ENCODE measurements at regions not wholly inside any gene's neighbourhood (a gene's known extent, or its start where the extent isn't known, plus 50 kb on each side); places are given as distances from the start of the nearest gene placed in this dataset.

DNA sequence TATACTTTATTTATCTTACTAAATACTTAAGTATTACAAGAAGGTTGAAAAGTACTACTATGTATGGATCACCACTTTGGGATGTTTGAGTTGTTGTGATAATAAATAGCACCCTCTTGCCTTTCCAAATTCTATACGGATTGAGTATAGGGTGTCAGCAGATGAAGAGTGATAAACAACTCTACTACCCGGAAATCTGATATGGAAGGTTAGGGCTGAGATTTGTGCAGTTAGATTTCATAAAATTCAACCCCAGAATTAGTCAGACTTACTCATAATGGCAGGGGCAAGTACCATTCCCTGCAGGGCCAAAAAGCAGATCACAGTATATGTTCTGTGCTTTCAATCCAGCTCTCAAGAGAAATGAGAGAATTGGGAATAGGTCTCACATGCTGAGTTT is 1008.9 kb upstream of the PCDH7 start:
- no peaks in the 10 kb centered on the region for H3K4me1 ChIP-seq (replicated peaks in 1 of 4; ENCODE audit: control insufficient read depth in 3 of 4, insufficient read depth in 4 of 4, low read length in 3 of 4)
- no peak overlapping the region for H3K4ac ChIP-seq (replicated peaks; ENCODE audit: insufficient read length, low read depth, low read length)
- H2BK12ac ChIP-seq (ENCODE audit: low read depth, low read length) = no peak overlapping the region
- CTCF ChIA-PET (ENCODE audit: partially characterized antibody) = no interaction called here
- DNase-seq (ENCODE audit: low read depth in 1 of 2, low spot score in 2 of 2) (no peak), FAIRE-seq (no peak)
- no peaks in the 10 kb centered on the region for H3K27me3 ChIP-seq (replicated peaks in 1 of 4; ENCODE audit: control insufficient read depth in 3 of 4, extremely low read depth in 1 of 4, insufficient read depth in 3 of 4, low read length in 3 of 4)
- no peak overlapping the region for H2AFZ ChIP-seq (ENCODE audit: low read length)
- no peak overlapping the region for H2BK15ac ChIP-seq (ENCODE audit: low read length)
- H4K20me1 ChIP-seq (replicated peaks in 1 of 2; ENCODE audit: control insufficient read depth in 1 of 2, insufficient read depth in 2 of 2, low read length in 2 of 2) = no peaks in the 10 kb centered on the region
- H2AK5ac ChIP-seq (ENCODE audit: low read depth, low read length) = no peak overlapping the region
- 84% methylated on average over 2 of the region's 2 CpGs; no CpG with 5 or more reads in 1 of the 2 experiments for WGBS, 2 experiments (ENCODE audit: extremely low coverage in 1 of 2, insufficient coverage in 1 of 2, insufficient read length in 1 of 2, insufficient replicate concordance in 2 of 2, low coverage in 1 of 2, low lambda C conversion rate in 2 of 2, missing lambda C conversion rate in 1 of 2)
- H3K9me3 ChIP-seq (ENCODE audit: insufficient read depth in 2 of 2, low read depth in 1 of 2, low read length in 1 of 2) = peaks cover 5% of the 10 kb centered on the region in 2 experiments
- H3K9ac ChIP-seq (replicated peaks in 1 of 4; ENCODE audit: extremely low read depth in 1 of 4, low read depth in 3 of 4, low read length in 3 of 4) = no peak overlapping the region
- H3K79me2 ChIP-seq (ENCODE audit: control insufficient read depth in 1 of 2, insufficient read depth in 2 of 2, low read length in 2 of 2) = no peaks in the 10 kb centered on the region
- no peak overlapping the region for H3K27ac ChIP-seq (ENCODE audit: low read depth, low read length)
- H3K4me3 ChIP-seq (ENCODE audit: extremely low read depth in 1 of 4, insufficient read depth in 2 of 4, low read depth in 3 of 4, low read length in 4 of 4) = no peak overlapping the region
- H3K18ac ChIP-seq (ENCODE audit: extremely low read depth, low read length) = no peak overlapping the region
- H3K79me1 ChIP-seq (ENCODE audit: low read depth, low read length) = no peaks in the 10 kb centered on the region
- H4K91ac ChIP-seq (replicated peaks; ENCODE audit: insufficient read length, low read length) = no peak overlapping the region
- no peak overlapping the region for H4K5ac ChIP-seq (ENCODE audit: insufficient read length, low read depth, low read length)
- no peak overlapping the region for H3K56ac ChIP-seq (replicated peaks; ENCODE audit: insufficient read length, low read depth, low read length)
- no peak overlapping the region for H2BK5ac ChIP-seq (ENCODE audit: low read depth, low read length)
- H3K36me3 ChIP-seq (ENCODE audit: control insufficient read depth in 2 of 4, insufficient read depth in 4 of 4, low read length in 3 of 4) = no peaks in the 10 kb centered on the region
- H3K14ac ChIP-seq (ENCODE audit: insufficient read length) = no peak overlapping the region
- H3K23ac ChIP-seq (ENCODE audit: insufficient read length) = no peak overlapping the region
- no peaks in the 10 kb centered on the region for H3K23me2 ChIP-seq (ENCODE audit: low read depth, low read length)
- H2BK20ac ChIP-seq (ENCODE audit: low read length) = no peak overlapping the region
- H4K8ac ChIP-seq (ENCODE audit: extremely low read depth, insufficient read depth, low read length) = no peak overlapping the region
- no peak overlapping the region for H3K4me2 ChIP-seq (ENCODE audit: insufficient read depth in 1 of 2, low read depth in 2 of 2, low read length in 2 of 2)
- no peak overlapping the region for H2BK120ac ChIP-seq (replicated peaks; ENCODE audit: low read depth, low read length)
- POLR2A ChIA-PET (ENCODE audit: partially characterized antibody) = no interaction called here
- TF ChIP-seq RFX5 (IDR thresholded peaks at IDR 0.05; ENCODE audit: borderline replicate concordance, low read depth, low read length) (no peak), TAF1 (IDR thresholded peaks at IDR 0.05; ENCODE audit: low read depth, low read length) (no peak), SIRT6 (IDR thresholded peaks at IDR 0.05; ENCODE audit: low read length) (no peak), TCF12 (IDR thresholded peaks at IDR 0.05; ENCODE audit: low read depth, low read length) (no peak), E2F6 (IDR thresholded peaks at IDR 0.05) (no peak), ATF3 (IDR thresholded peaks at IDR 0.05; ENCODE audit: insufficient read depth, low read depth, low read length) (no peak), RNF2 (IDR thresholded peaks at IDR 0.05; ENCODE audit: borderline replicate concordance, low read depth, low read length, missing control alignments, poor library complexity, severe bottlenecking) (no peak), RAD21 (IDR thresholded peaks at IDR 0.05 in 1 of 2, conservative IDR thresholded peaks at IDR 0.05 in 1 of 2; ENCODE audit: low read depth in 2 of 2, low read length in 2 of 2) (no peak), RXRA (IDR thresholded peaks at IDR 0.05; ENCODE audit: insufficient read depth, low read depth, low read length) (no peak), SP2 (IDR thresholded peaks at IDR 0.05; ENCODE audit: low read length) (no peak), KDM1A (IDR thresholded peaks at IDR 0.05; ENCODE audit: borderline replicate concordance, low read length) (no peak), TAF7 (optimal IDR thresholded peaks at IDR 0.05; ENCODE audit: borderline replicate concordance, low read depth, low read length) (no peak), SP1 (IDR thresholded peaks at IDR 0.05; ENCODE audit: low read depth, low read length) (no peak), POLR2A (IDR thresholded peaks at IDR 0.05; ENCODE audit: control extremely low read depth in 1 of 2, low read depth in 2 of 2, low read length in 2 of 2) (no peak)
